B cell (primary cell): ENCODE measurements at regions not wholly inside any gene's neighbourhood (a gene's known extent, or its start where the extent isn't known, plus 50 kb on each side); places are given as distances from the start of the nearest gene placed in this dataset.

Experiments
- ATAC-seq: fragments of 200-7000 bp; cut with Tn5 transposase; one replicate; pipeline ENCODE4 v1.10.0; 2021; ENCODE audit warnings: low read depth, mild to moderate bottlenecking, moderate number of reproducible peaks, moderate library complexity
- CTCF ChIA-PET: fragments of 350-600 bp; sonication (Branson Sonifier 250); formaldehyde crosslinking; loops from one replicate; lab custom pipeline; 2021; ENCODE audit warnings: antibody characterized with exemption, inconsistent platforms; lab: Charles Lee
- POLR2A ChIA-PET: fragments of 350-600 bp; sonication (Branson Sonifier 250); formaldehyde crosslinking; loops from one replicate; lab custom pipeline; 2021; ENCODE audit warnings: antibody characterized with exemption; lab: Charles Lee
- DNase-seq: peaks from one replicate; pipeline ENCODE4 v3.0.0; 2013
- H2AFZ ChIP-seq: 2 replicates; pipeline ENCODE4 v1.6.1; 2012; ENCODE audit warnings: mild to moderate bottlenecking, low read depth, low read length; ENCODE audit not compliant: insufficient read depth, poor library complexity, severe bottlenecking
- H3K27ac ChIP-seq, 2 donors: 1 replicate in 1 of 2; 2 replicates in 1 of 2; pipeline ENCODE4 v1.5.1; 2012 to 2013; ENCODE audit warnings: low read length in 2 of 2, mild to moderate bottlenecking in 2 of 2, moderate library complexity in 1 of 2
- H3K27me3 ChIP-seq, 4 experiments: fragments of 200-600 bp in 1 of 4; sonication (generic) in 1 of 4; replicated peaks in 1 of 4; 1 replicate in 2 of 4; 2 replicates in 2 of 4; pipeline versions ENCODE4 v1.6.1 to v1.7.0; 2013 to 2016; ENCODE audit warnings: low read length in 3 of 4, mild to moderate bottlenecking in 2 of 4, mixed read lengths in 1 of 4, moderate library complexity in 1 of 4; ENCODE audit not compliant: insufficient read depth in 4 of 4, control insufficient read depth in 3 of 4; ENCODE audit errors: control extremely low read depth in 1 of 4
- H3K36me3 ChIP-seq, 2 experiments: replicated peaks in 1 of 2; 1 replicate in 1 of 2; 2 replicates in 1 of 2; pipeline versions ENCODE4 v1.6.1 to v1.7.1; 2013; ENCODE audit warnings: low read length in 1 of 2; ENCODE audit not compliant: insufficient read depth in 2 of 2, control insufficient read depth in 1 of 2; ENCODE audit errors: control extremely low read depth in 1 of 2, extremely low read depth in 1 of 2
- H3K4me1 ChIP-seq, 2 donors: fragments of 200-600 bp in 1 of 2; sonication (generic) in 1 of 2; 1 replicate in 1 of 2; 2 replicates in 1 of 2; pipeline versions ENCODE4 v1.5.1 to v1.6.1; 2013 to 2017; ENCODE audit warnings: low read length in 2 of 2; ENCODE audit not compliant: control insufficient read depth in 2 of 2, insufficient read depth in 2 of 2
- H3K4me2 ChIP-seq: replicated peaks from 2 replicates; pipeline ENCODE3; 2012; ENCODE audit warnings: mild to moderate bottlenecking, low read depth, low read length; ENCODE audit not compliant: poor library complexity, severe bottlenecking
- H3K4me3 ChIP-seq, 5 experiments: fragments of 200-600 bp in 1 of 5; sonication (generic) in 1 of 5; 1 replicate in 3 of 5; 2 replicates in 2 of 5; pipeline versions ENCODE4 v1.5.1 to v1.7.0; 2011 to 2016; ENCODE audit warnings: low read length in 4 of 5, mild to moderate bottlenecking in 4 of 5, low read depth in 2 of 5, control low read depth in 1 of 5, moderate library complexity in 1 of 5; ENCODE audit not compliant: insufficient read depth in 1 of 5; ENCODE audit errors: control extremely low read depth in 1 of 5, extremely low read depth in 1 of 5
- H3K79me2 ChIP-seq: fragments of 200-600 bp; sonication (generic); one replicate; pipeline ENCODE4 v1.6.0; 2016; ENCODE audit warnings: low read length; ENCODE audit not compliant: control insufficient read depth, insufficient read depth
- H3K9ac ChIP-seq: fragments of 200-600 bp; sonication (generic); 2 replicates; pipeline ENCODE4 v1.6.1; 2017; ENCODE audit warnings: mild to moderate bottlenecking, low read length, moderate library complexity
- H3K9me3 ChIP-seq, 3 donors: one replicate each; pipeline versions ENCODE4 v1.6.1 to v1.7.1; 2013; ENCODE audit warnings: low read length in 2 of 3; ENCODE audit not compliant: control insufficient read depth in 2 of 3, insufficient read depth in 1 of 3; ENCODE audit errors: control extremely low read depth in 1 of 3
- H4K20me1 ChIP-seq: 2 replicates; pipeline ENCODE4 v1.6.0; 2012; ENCODE audit warnings: mild to moderate bottlenecking, low read length; ENCODE audit not compliant: insufficient read depth, control insufficient read depth, poor library complexity, severe bottlenecking
- H3K27ac Mint-ChIP-seq: one replicate; pipeline ENCODE4 v1.8.0; 2021; ENCODE audit warnings: mixed read lengths
- H3K27me3 Mint-ChIP-seq: one replicate; pipeline ENCODE4 v1.8.0; 2021; ENCODE audit warnings: mixed read lengths
- H3K4me1 Mint-ChIP-seq: one replicate; pipeline ENCODE4 v1.8.0; 2021; ENCODE audit warnings: mixed read lengths
- H3K4me3 Mint-ChIP-seq: one replicate; pipeline ENCODE4 v1.8.0; 2021; ENCODE audit warnings: mixed read lengths
- H3K9me3 Mint-ChIP-seq: one replicate; pipeline ENCODE4 v1.8.0; 2022; ENCODE audit warnings: mixed read lengths; ENCODE audit not compliant: insufficient read depth
- EZH2 ChIP-seq: IDR thresholded peaks from 2 replicates; pipeline ENCODE4 v1.6.1; 2012; ENCODE audit warnings: borderline replicate concordance, low read depth, mild to moderate bottlenecking, moderate library complexity, low read length; ENCODE audit not compliant: insufficient read depth, poor library complexity, severe bottlenecking
- WGBS: methylation state at CpG from one replicate; pipeline ENCODE4 v1.1.5; 2013; ENCODE audit warnings: missing lambda C conversion rate; ENCODE audit not compliant: insufficient coverage; 5-methylcytosine and 5-hydroxymethylcytosine counted together
- intact Hi-C: fragments of 100-400 bp; cut with micrococcal nuclease; formaldehyde crosslinking; loops from one replicate; pipeline ENCODE4 v1.10.0; 2022
- TF ChIP-seq, protein P1 (sequence below): fragments of 200-600 bp; IDR thresholded peaks from one replicate; pipeline ENCODE4 v1.8.0; 2022; ENCODE audit warnings: antibody characterized with exemption, mild to moderate bottlenecking

DNA sequence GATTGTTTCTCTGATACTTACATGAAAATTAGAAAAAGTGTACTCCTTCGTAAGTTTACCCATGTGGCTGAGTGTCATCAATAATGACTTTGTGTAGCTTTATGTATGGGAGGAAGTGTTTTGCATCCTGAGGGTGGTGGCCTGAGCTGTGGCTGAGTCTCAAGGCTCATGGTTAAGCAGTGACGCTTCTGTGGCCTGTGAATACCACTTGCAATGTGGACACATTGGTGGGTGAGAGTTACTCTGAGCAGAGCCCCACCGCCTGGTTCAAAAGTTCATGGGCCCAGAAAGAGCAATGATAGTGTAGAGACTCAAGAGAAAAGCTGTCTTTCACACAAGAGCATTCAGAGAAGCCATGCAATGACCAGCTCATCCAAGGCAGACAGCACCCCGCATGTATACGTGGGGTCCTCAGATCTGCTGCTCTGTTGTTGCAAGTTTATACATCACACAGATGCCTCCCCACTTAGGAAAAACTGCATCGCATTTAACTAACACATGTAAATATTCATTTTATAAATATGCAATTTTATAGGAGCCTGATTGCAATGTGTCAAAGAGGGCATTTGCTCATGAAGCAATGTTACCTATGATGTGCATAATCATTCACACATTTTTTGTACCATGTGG is 55.1 kb upstream of the FRMD6 start:
- H3K9ac ChIP-seq = no peak overlapping the region
- H3K27me3 Mint-ChIP-seq = peaks cover 10% of the 10 kb centered on the region
- no peaks in the 10 kb centered on the region for H3K79me2 ChIP-seq
- CTCF ChIA-PET = no interaction called here
- no peak overlapping the region for H3K27ac Mint-ChIP-seq
- H3K9me3 ChIP-seq = no peaks in the 10 kb centered on the region
- no peak for TF ChIP-seq EZH2
- TF ChIP-seq, protein P1, sequence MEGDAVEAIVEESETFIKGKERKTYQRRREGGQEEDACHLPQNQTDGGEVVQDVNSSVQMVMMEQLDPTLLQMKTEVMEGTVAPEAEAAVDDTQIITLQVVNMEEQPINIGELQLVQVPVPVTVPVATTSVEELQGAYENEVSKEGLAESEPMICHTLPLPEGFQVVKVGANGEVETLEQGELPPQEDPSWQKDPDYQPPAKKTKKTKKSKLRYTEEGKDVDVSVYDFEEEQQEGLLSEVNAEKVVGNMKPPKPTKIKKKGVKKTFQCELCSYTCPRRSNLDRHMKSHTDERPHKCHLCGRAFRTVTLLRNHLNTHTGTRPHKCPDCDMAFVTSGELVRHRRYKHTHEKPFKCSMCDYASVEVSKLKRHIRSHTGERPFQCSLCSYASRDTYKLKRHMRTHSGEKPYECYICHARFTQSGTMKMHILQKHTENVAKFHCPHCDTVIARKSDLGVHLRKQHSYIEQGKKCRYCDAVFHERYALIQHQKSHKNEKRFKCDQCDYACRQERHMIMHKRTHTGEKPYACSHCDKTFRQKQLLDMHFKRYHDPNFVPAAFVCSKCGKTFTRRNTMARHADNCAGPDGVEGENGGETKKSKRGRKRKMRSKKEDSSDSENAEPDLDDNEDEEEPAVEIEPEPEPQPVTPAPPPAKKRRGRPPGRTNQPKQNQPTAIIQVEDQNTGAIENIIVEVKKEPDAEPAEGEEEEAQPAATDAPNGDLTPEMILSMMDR = no peak
- H3K9me3 Mint-ChIP-seq = no peaks in the 10 kb centered on the region
- H4K20me1 ChIP-seq = no peaks in the 10 kb centered on the region
- POLR2A ChIA-PET = no interaction called here
- no peak overlapping the region for H3K4me3 Mint-ChIP-seq
- no peak for DNase-seq
- H3K36me3 ChIP-seq = no peaks in the 10 kb centered on the region
- H2AFZ ChIP-seq = no peak overlapping the region
- no peak for ATAC-seq
- peaks cover 0 to 2% (median 0%) of the 10 kb centered on the region in 4 experiments for H3K27me3 ChIP-seq
- no peak overlapping the region for H3K4me3 ChIP-seq
- WGBS = 86% methylated on average over 5 of the region's 6 CpGs
- intact Hi-C loops = no loop called here
- H3K4me1 ChIP-seq = no peaks in the 10 kb centered on the region
- no peak overlapping the region for H3K27ac ChIP-seq
- no peaks in the 10 kb centered on the region for H3K4me1 Mint-ChIP-seq
- no peak overlapping the region for H3K4me2 ChIP-seq

GRCh38 chr14:51597261-51598001 is 54.3 kb upstream of the FRMD6 start:
- H3K9ac ChIP-seq = no peak overlapping the region
- ATAC-seq = no peak
- no peaks in the 10 kb centered on the region for H3K9me3 ChIP-seq
- no peak for DNase-seq
- H3K9me3 Mint-ChIP-seq = no peaks in the 10 kb centered on the region
- H3K4me3 ChIP-seq = no peak overlapping the region
- TF ChIP-seq EZH2 = no peak
- TF ChIP-seq, protein P1 = no peak
- intact Hi-C loops = no loop called here
- H3K27ac ChIP-seq = no peak overlapping the region
- no peak overlapping the region for H3K4me3 Mint-ChIP-seq
- no peaks in the 10 kb centered on the region for H4K20me1 ChIP-seq
- no peaks in the 10 kb centered on the region for H3K36me3 ChIP-seq
- CTCF ChIA-PET = no interaction called here
- H3K4me2 ChIP-seq = no peak overlapping the region
- H2AFZ ChIP-seq = no peak overlapping the region
- no peaks in the 10 kb centered on the region for H3K4me1 Mint-ChIP-seq
- H3K79me2 ChIP-seq = no peaks in the 10 kb centered on the region
- peaks cover 0 to 2% (median 0%) of the 10 kb centered on the region in 4 experiments for H3K27me3 ChIP-seq
- POLR2A ChIA-PET = interaction anchor here (0.6 kb wide), 1 partner anchor 502 kb away, joined by 5 read pairs; no protein-coding TSS in a partner anchor
- whole genome bisulfite sequencing = 95% methylated on average over 6 of the region's 7 CpGs
- no peak overlapping the region for H3K27ac Mint-ChIP-seq
- H3K27me3 Mint-ChIP-seq = peaks cover 15% of the 10 kb centered on the region
- no peaks in the 10 kb centered on the region for H3K4me1 ChIP-seq
